HL-60/S4 (cell line): ENCODE measurements at regions not wholly inside any gene's neighbourhood (a gene's known extent, or its start where the extent isn't known, plus 50 kb on each side); places are given as distances from the start of the nearest gene placed in this dataset.
"Not testable (repeated sequence)": the region's sequence is repeated elsewhere in the genome, so short reads cannot be mapped to it uniquely, and the experiment has no call there.

Experiments used
- in situ Hi-C: fragments of 300-500 bp; cut with MboI; formaldehyde crosslinking; loops from 2 replicates; pipeline ENCODE4 v1.14.3; 2022; ENCODE audit warnings: low sequenced_read_pairs

- in situ Hi-C loops: loop anchor here (25.0 kb wide), 1 partner anchor 258 kb away; no protein-coding TSS in a partner anchor
Observed at GRCh38 chr7:25578991-25579777, 350.9 kb upstream of the NPVF start.

DNA sequence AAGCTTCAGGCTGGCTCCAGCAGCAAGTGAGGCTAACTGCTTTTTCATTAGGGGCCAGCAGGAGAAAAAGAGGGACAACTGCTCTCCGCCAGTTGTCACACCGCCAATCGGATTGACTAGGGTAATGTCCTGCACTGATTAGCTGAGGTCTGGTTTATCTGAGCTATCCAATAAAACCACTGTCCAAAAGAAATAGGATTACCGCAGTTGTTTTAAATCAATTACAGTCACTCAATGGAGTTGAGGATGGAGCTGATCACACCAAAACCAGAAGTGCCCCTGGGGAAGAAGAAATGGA, 351.4 kb upstream of the NPVF start:
- in situ Hi-C loops: loop anchor here (25.0 kb wide), 1 partner anchor 258 kb away; no protein-coding TSS in a partner anchor

- in situ Hi-C loops: loop anchor here (25.0 kb wide), 1 partner anchor 257 kb away; no protein-coding TSS in a partner anchor
Observed at GRCh38 chr7:25580141-25580540, 351.9 kb upstream of the NPVF start.

DNA sequence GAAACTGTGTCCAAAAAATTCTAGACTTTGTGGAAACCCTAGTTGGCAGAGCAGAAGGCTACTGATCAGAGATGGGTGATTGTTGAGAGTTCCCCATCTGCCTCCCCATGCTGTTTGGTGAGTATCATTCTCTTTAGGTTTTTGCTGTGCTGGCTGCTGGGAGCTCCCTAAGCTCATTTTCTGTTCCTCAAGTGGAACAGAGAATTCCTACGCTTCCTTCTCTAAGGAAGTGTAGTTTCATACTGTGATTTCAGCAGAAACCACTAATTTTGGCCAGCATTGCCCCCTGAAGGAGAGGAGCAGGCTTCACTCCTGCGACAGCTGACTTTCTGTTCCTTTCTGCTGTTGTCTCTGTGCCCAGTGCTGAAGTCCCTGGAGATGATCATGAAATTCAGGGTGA, 355.3 kb upstream of the NPVF start:
- in situ Hi-C loops: loop anchor here (25.0 kb wide), 1 partner anchor 254 kb away; no protein-coding TSS in a partner anchor

DNA sequence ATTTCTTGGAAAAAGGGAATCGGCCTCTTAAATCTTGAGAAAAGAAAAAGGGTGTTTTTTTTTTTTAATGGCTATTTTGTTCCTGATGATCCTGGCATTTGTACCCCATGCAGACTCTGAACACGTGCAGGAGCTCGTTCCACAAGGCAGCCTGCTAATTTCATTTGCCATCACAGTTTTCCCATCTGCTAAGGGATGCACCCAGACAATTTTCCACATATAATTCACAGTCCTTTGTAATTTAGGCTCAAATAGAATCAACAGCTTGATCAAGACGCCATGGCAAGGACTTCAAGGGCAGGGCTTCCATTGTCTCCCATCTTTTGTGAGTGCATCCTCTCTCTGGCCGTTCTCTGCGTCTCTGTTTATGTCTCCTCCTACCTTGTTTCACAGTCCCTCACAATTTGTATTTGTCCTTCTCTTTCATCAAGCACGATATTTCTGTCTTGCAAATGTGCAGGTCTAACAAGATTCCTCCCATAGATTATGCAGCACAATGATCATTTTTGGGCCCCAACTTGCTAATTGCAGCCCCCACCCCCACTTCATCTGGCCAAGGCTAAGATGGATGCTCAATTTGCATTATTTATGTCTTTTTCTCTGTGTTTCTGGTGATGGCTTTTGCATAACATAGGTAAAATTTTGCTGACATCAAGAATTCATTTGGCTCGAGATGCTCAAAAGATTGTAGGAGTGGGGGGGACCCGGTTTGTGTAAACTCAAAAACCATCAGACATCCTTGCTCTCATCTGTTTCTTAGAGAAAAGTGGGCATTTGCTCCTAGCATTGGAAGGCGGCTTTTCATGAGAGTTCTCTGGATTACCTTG, 356.0 kb upstream of the NPVF start:
- in situ Hi-C loops: loop anchor here (25.0 kb wide), 1 partner anchor 253 kb away; no protein-coding TSS in a partner anchor

DNA sequence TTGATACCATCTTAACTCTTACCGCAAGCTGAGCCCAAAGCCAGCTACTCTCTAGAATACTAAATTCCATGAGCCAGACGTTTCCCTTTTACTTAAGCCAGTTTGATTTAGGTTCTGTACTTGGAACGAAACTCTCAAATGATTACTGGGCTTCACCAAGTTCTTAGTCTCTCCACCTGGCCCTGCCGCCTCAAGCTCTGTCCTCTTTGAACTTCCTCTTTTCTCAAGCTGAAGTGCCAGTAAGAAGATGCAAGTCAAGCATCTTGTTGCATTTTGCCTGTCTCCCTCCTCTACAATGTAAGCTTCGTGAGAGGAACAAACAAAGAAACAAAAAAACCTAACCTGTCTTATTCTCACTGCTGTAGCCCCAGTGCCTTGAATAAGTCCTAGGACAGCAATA, 358.2 kb upstream of the NPVF start:
- in situ Hi-C loops: loop anchor here (25.0 kb wide), 1 partner anchor 251 kb away; no protein-coding TSS in a partner anchor

- in situ Hi-C loops: loop anchor here (25.0 kb wide), 1 partner anchor 243 kb away; no protein-coding TSS in a partner anchor
Observed at GRCh38 chr7:25594122-25594521, 365.8 kb upstream of the NPVF start.

DNA sequence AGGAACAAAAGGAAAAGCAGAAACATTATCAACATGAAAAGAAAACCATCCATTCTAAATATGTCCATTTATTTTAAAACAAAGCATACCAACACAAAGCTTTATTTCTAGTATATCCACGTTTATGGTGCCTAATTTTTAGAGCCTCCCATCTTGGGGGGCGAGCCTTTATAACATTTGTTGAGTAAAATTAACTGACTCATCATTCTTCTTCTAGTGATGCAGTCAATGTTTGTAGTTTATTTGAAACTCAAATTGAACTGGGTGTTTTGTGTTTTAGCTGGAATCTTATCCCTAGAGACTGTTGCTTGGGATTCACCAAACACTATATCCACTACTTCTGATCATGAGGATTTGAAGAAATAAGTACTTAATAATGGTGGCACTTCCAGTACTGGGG, 366.4 kb upstream of the NPVF start:
- in situ Hi-C loops: loop anchor here (25.0 kb wide), 1 partner anchor 243 kb away; no protein-coding TSS in a partner anchor

- in situ Hi-C loops: loop anchor here (25.0 kb wide), 1 partner anchor 241 kb away; no protein-coding TSS in a partner anchor
Observed at GRCh38 chr7:25595996-25596395, 367.7 kb upstream of the NPVF start.

- in situ Hi-C loops: loop anchor here (25.0 kb wide), 1 partner anchor 241 kb away; no protein-coding TSS in a partner anchor
Observed at GRCh38 chr7:25596443-25596842, 368.2 kb upstream of the NPVF start.

DNA sequence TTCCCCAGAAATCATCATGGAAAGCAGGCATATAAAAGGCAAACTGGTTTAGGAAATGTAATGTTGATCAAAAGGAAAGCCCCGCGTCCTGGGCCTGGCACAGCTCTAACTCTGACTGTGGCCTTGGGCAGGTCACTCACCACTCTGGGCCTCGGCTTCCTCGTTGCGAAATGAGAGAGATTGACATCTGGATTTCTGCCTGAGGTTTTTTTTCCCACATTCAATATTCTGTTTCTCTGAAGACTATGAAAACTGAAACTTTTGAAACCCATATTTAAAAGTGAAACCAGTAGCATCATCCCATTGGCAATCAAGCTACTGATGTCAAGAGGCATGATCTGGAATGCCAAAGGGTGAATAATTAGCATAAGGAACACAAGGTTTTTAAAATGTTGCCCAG, 369.7 kb upstream of the NPVF start:
- in situ Hi-C loops: loop anchor here (25.0 kb wide), 1 partner anchor 239 kb away; no protein-coding TSS in a partner anchor

DNA sequence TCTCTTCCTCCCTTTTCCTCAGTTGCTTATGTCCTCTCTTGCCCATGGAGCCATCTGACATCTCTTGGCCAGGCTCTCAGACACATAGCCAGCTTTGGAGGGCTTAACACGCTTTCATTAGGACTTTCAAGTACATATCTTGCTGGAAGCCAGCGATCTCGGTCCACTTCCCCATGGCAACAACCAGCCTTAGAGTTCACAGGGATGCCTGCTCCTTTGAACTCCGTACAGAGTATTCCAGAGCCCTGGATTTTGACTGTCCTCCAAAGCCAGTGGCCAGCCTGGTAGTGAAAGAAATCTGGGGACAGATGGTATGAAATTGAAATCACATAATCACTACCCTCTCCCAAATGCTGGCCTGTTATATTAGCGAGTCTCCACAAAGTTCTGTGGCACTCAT, 370.5 kb upstream of the NPVF start:
- in situ Hi-C loops: loop anchor here (25.0 kb wide), 1 partner anchor 239 kb away; no protein-coding TSS in a partner anchor

DNA sequence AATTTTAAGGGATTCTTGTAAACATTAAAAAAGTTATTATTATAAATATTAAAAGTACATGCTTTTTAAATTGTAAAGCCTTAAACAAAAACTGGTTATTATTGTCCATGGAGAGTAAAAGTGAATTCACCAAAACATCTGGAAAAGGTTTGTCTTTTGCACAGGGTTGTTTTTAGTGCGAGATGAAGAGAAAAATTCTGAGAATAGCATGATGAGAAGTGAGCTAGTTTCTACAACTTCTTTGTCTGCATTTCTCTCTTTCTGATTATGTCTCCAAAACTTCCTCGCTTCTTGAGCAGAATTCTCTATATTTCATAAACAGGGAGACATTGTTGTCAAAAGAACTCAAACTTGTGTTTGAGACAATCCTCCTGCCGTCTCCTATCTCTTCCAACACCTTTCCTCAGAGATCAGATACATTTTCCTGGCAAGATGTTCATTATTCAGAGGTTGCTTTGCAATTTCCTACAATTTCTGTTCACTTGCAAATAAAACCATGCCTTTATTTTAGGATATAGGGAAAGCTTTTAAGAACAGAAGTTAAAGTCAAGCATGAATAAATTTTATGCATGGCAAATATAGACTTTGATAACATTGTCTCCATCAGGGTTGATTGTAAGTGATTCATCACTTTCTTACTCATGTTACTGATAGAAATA, 372.1 kb upstream of the NPVF start:
- in situ Hi-C loops: no loop called here

DNA sequence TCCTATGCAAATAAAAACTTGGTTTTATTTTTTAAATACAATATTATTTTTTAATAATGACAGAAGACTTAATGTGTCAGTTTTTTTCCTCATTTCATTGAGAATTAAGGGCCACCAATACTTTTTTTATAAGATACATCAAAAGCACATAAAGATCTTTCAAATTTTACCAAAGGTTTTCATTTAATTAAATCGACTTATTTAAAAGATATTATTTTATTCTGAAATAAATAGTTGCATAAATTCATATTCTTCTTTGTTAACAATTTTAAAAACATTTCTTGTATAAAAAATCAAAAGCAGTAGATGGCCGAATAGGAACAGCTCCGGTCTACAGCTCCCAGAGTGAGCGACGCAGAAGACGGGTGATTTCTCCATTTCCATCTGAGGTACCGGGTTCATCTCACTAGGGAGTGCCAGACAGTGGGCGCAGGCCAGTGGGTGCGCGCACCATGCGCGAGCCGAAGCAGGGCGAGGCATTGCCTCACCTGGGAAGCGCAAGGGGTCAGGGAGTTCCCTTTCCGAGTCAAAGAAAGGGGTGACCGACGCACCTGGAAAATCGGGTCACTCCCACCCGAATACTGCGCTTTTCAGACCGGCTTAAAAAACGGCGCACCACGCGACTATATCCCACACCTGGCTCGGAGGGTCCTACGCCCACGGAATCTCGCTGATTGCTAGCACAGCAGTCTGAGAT, 374.6 kb upstream of the NPVF start:
- in situ Hi-C loops: not testable (repeated sequence)

DNA sequence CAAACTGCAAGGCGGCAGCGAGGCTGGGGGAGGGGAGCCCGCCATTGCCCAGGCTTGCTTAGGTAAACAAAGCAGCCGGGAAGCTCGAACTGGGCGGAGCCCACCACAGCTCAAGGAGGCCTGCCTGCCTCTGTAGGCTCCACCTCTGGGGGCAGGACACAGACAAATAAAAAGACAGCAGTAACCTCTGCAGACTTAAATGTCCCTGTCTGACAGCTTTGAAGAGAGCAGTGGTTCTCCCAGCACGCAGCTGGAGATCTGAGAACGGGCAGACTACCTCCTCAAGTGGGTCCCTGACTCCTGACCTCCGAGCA, 375.1 kb upstream of the NPVF start:
- in situ Hi-C loops: not testable (repeated sequence)

GRCh38 chr7:25611196-25611595, 382.9 kb upstream of the NPVF start:
- in situ Hi-C loops: no loop called here

DNA sequence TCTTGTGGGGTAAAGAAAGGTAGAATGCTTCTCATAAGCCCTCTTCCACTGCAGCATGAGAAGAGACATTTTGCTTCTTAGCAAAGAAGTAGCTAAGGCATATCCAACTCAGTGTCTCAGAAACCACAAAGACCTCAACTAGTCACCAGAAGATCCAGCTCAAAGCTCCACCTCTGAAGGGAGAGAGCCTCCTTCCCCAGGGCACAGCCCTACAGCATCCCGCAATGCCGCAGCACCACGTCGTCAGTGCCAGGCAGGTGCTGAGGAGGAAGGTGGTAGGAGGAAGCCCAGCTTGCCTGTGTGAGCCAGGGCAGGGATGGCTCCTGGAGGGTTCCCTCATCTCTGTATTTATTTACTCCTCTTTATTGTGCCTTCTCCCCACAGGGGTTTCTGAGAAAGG, 385.6 kb upstream of the NPVF start:
- in situ Hi-C loops: no loop called here

DNA sequence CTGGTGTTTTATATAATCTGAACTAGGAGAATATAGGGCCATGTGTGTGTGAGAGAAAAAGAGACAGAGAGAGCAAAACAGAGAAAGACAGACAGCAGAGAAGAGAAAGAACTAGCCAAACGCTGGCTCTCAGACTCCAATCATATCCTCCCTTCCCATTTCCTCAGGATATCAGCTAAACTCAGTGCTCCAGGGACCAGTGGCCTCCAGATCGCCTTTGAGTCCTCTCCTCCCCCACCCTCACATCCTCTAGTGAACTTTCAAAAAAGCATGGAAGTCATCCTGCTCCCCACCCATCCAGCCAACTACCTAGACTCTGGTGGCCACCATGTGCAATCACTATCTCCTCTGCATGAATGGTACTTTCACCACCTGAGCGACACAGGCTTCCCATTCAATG, 386.1 kb upstream of the NPVF start:
- in situ Hi-C loops: no loop called here

- in situ Hi-C loops: no loop called here
Observed at GRCh38 chr7:25615003-25615402, 386.7 kb upstream of the NPVF start.

DNA sequence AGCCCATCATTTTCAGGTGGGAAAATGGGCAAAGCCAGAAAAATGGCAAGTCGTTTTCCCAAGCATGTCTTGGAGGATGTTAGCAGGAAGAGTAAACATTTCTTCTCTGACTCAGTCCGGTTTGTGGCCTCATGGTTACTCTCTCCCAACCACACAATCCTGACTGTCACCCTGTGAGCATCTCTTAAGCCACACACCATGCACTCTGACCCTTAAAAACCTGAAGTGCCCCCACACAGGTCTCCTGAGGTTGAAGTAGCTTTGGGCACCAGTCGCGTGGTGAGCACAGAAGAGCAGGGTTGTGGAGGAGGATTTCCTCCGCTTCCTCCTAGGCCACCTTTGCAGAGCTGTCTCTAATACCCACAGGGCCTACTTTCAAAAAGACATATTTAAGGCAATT, 387.3 kb upstream of the NPVF start:
- in situ Hi-C loops: no loop called here

- in situ Hi-C loops: no loop called here
Observed at GRCh38 chr7:25617214-25617613, 388.9 kb upstream of the NPVF start.
